AG09319 (cell line): ENCODE measurements at regions not wholly inside any gene's neighbourhood (a gene's known extent, or its start where the extent isn't known, plus 50 kb on each side); places are given as distances from the start of the nearest gene placed in this dataset.

Experiments
- DNase-seq: peaks from one replicate; pipeline ENCODE4 v3.0.0-alpha.2; 2010; ENCODE audit warnings: low read depth; ENCODE audit errors: extremely low read depth
- TF ChIP-seq, protein P1 (sequence below): IDR thresholded peaks from 2 replicates; pipeline ENCODE4 v1.5.1; 2011; ENCODE audit warnings: low read depth, mild to moderate bottlenecking, inconsistent platforms, low read length, moderate library complexity

- DNase-seq, result no peak
- TF ChIP-seq, protein P1, sequence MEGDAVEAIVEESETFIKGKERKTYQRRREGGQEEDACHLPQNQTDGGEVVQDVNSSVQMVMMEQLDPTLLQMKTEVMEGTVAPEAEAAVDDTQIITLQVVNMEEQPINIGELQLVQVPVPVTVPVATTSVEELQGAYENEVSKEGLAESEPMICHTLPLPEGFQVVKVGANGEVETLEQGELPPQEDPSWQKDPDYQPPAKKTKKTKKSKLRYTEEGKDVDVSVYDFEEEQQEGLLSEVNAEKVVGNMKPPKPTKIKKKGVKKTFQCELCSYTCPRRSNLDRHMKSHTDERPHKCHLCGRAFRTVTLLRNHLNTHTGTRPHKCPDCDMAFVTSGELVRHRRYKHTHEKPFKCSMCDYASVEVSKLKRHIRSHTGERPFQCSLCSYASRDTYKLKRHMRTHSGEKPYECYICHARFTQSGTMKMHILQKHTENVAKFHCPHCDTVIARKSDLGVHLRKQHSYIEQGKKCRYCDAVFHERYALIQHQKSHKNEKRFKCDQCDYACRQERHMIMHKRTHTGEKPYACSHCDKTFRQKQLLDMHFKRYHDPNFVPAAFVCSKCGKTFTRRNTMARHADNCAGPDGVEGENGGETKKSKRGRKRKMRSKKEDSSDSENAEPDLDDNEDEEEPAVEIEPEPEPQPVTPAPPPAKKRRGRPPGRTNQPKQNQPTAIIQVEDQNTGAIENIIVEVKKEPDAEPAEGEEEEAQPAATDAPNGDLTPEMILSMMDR, result no peak
Measured at GRCh38 chr9:113746486-113746885, 129.6 kb upstream of the ZNF618 start.

DNA sequence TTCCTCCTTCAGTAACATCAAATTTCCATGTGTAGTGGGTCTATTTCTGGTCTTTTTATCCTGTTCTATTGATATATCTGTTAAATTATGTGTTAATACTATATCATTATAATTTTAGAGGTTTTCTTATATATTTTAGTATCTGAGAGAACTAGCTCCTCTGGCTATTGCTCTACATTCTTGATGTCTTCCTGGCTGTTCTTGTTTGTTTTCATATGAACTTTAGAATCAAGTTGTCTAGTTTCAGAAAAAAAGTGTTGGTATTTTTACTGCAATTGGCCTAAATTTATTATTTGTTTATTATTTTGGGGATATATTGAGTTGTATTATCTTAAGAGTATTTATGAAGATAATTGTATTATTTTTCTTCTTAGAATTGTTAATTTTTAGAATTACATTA lies 128.0 kb upstream of the ZNF618 start:
- TF ChIP-seq, protein P1, result no peak
- no peak for DNase-seq

DNA sequence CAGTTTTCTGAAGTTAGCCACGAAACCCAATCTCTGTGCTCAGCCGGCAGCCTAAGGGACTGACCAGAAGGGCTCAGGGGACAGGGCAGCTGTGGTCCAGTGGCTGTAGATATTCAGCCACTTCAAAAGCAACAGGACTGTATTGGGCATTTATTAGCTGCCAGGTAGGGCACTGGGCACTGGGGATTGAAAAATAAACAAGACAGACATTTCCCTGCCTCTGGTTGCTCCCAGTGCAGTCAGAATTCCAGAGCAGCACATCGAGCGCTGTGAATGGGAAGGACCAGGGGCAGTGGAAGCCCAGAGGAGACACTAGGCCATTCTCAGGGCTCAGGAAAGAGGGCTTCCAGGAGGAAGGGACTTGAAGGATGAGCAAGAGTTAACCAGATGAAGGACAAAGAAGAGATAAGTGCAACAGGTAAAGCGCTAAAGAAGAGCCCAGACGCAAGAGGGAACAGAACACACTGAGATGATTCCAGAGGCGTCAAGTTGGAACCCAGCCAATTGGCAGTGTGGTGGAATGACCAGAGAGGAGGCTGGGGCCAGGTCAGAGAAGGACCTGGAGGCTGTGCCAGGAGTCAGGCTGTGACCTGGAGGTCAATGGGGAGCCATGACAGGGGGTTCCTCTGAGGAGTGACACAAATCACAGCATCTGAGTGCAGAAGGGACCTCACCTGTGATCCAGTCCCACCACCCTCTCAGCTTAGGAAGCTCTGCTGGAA lies 122.5 kb upstream of the ZNF618 start:
- TF ChIP-seq, protein P1, result no peak

DNA sequence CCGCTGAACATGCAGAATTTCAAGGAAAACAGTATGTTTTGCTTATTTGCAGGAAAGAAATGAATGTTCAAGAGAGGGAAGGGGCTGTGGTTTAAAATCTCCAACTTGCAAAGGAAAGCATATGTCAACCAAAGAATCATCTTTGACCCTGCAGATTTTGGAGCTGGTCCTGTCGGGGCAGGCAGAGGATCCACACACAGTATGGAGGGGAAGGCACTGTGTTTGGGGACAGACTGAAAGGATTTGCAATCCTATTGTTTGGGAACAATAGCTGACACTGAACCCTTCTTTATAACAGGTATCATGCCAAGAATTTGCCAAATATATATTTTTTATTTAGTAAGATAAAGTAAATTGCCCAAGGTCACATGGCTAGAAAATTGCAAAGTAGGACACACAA lies 121.4 kb upstream of the ZNF618 start:
- DNase-seq, result no peak
- TF ChIP-seq, protein P1, result no peak

More for the DNA sequence above, 122.5 kb upstream of the ZNF618 start:
- no peak for DNase-seq

DNA sequence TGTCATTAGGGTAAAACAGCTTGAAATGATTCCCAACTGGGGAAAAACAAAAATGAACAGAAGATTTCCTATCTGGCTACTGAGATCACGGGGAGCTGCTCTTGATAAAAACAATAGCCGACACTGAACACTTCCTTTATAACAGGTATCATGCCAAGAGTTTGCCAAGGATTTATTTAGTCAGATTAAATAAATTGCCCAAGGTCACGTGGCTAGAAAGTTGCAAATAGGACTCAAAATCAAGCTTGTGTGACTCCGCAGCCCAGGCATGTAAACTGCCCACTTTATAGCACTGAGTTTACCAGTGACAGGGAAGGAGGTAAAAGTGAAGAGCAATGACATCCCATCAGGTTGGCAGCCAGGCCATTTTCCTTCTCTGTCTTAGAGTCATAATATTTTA lies 120.7 kb upstream of the ZNF618 start:
- DNase-seq, result no peak
- TF ChIP-seq, protein P1, result no peak

- no peak for DNase-seq
- TF ChIP-seq, protein P1, result no peak
Measured at GRCh38 chr9:113756476-113757192, 119.5 kb upstream of the ZNF618 start.

DNA sequence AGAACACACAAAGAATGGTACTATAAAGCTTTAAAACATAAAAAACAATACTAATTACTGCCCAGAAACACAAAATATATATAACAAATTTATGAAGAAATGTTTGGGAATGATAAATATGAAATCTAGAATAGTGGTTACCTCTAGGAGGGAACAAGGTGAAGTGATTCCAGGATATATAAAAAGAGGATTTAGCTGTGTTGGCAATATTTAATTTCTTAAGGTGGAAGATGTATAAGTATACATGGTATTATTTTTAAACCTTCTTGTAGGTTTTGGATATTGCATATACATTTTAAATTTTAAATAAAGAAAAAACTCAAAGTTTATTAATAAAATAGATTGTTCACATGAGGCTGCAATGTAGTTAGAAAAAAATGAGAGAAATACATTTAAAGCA lies 112.7 kb upstream of the ZNF618 start:
- DNase-seq, result no peak
- TF ChIP-seq, protein P1, result no peak
